ENCODE measurements at regions not wholly inside any gene's neighbourhood (a gene's known extent, or its start where the extent isn't known, plus 50 kb on each side); places are given as distances from the start of the nearest gene placed in this dataset.
"Not testable (repeated sequence)": the region's sequence is repeated elsewhere in the genome, so short reads cannot be mapped to it uniquely, and the experiment has no call there.

GRCh38 chr22:47355388-47355725, 592.9 kb downstream of the TBC1D22A start:
- H3K4me3 ChIP-seq: no peak overlapping the region
- no peaks in the 10 kb centered on the region for H3K36me3 ChIP-seq (ENCODE audit: low read depth)
- DNase-seq: no peak
- TF ChIP-seq EZH2 (IDR thresholded peaks at IDR 0.05; ENCODE audit: insufficient read depth, poor library complexity, severe bottlenecking) (no peak), EZH2phosphoT487 (IDR thresholded peaks at IDR 0.05; ENCODE audit: insufficient read depth, low read depth) (no peak)
- H3K27me3 ChIP-seq (replicated peaks; ENCODE audit: insufficient read depth): 0 out of 2 replicates have a peak, but pooled peaks cover 4% of the 10 kb centered on the region
- no peak overlapping the region for H2AFZ ChIP-seq
- 28 to 44% methylated on average over 4 of the region's 4 CpGs for WGBS, 2 experiments (ENCODE audit: low coverage in 1 of 2, low lambda C conversion rate in 2 of 2, missing lambda C conversion rate in 2 of 2)
- no peak overlapping the region for H3K4me2 ChIP-seq (ENCODE audit: unreplicated experiment)
- H3K9ac ChIP-seq: no peak overlapping the region
- in situ Hi-C loops (cut with MboI): no loop called here
- no peak overlapping the region for H3K27ac ChIP-seq
- H3K4me1 ChIP-seq (ENCODE audit: insufficient read depth): no peaks in the 10 kb centered on the region
- H3K9me3 ChIP-seq (ENCODE audit: low read depth): no peaks in the 10 kb centered on the region
- no peaks in the 10 kb centered on the region for H4K20me1 ChIP-seq (ENCODE audit: insufficient read depth)
- no peaks in the 10 kb centered on the region for H3K9me2 ChIP-seq (ENCODE audit: insufficient read depth)
- H3F3A ChIP-seq (ENCODE audit: insufficient read depth): no peaks in the 10 kb centered on the region
- H3K79me2 ChIP-seq (ENCODE audit: insufficient read depth): no peaks in the 10 kb centered on the region

- H3K79me2 ChIP-seq (ENCODE audit: insufficient read depth): no peaks in the 10 kb centered on the region
- no peaks in the 10 kb centered on the region for H3K4me1 ChIP-seq (ENCODE audit: insufficient read depth)
- H3K9me3 ChIP-seq (ENCODE audit: low read depth): no peaks in the 10 kb centered on the region
- 0 out of 2 replicates have a peak, but pooled peaks cover under 1% of the 10 kb centered on the region for H3K27me3 ChIP-seq (replicated peaks; ENCODE audit: insufficient read depth)
- H3K9ac ChIP-seq: no peak overlapping the region
- no peaks in the 10 kb centered on the region for H3F3A ChIP-seq (ENCODE audit: insufficient read depth)
- H3K4me3 ChIP-seq: no peak overlapping the region
- no peak for TF ChIP-seq EZH2 (IDR thresholded peaks at IDR 0.05; ENCODE audit: insufficient read depth, poor library complexity, severe bottlenecking)
- no peak for TF ChIP-seq EZH2phosphoT487 (IDR thresholded peaks at IDR 0.05; ENCODE audit: insufficient read depth, low read depth)
- no peak overlapping the region for H3K4me2 ChIP-seq (ENCODE audit: unreplicated experiment)
- in situ Hi-C loops (cut with MboI): no loop called here
- no peak overlapping the region for H3K27ac ChIP-seq
- H3K36me3 ChIP-seq (ENCODE audit: low read depth): no peaks in the 10 kb centered on the region
- H2AFZ ChIP-seq: no peak overlapping the region
- no peaks in the 10 kb centered on the region for H4K20me1 ChIP-seq (ENCODE audit: insufficient read depth)
- no peak for DNase-seq
- no peaks in the 10 kb centered on the region for H3K9me2 ChIP-seq (ENCODE audit: insufficient read depth)
- 39 to 47% methylated on average over 15 to 16 of the region's 16 CpGs for WGBS, 2 experiments (ENCODE audit: low coverage in 1 of 2, low lambda C conversion rate in 2 of 2, missing lambda C conversion rate in 2 of 2)
These were observed 592.4 kb downstream of the TBC1D22A start for GRCh38 chr22:47354668-47355387.

- DNase-seq: no peak
- 49 to 50% methylated on average over 18 of the region's 18 CpGs for WGBS, 2 experiments (ENCODE audit: low coverage in 1 of 2, low lambda C conversion rate in 2 of 2, missing lambda C conversion rate in 2 of 2)
- Histone ChIP-seq H3K9ac (no peak overlapping the region), H3F3A (ENCODE audit: insufficient read depth) (no peaks in the 10 kb centered on the region), H3K36me3 (ENCODE audit: low read depth) (no peaks in the 10 kb centered on the region), H2AFZ (no peak overlapping the region), H3K4me1 (ENCODE audit: insufficient read depth) (no peaks in the 10 kb centered on the region), H3K4me2 (ENCODE audit: unreplicated experiment) (no peak overlapping the region), H3K79me2 (ENCODE audit: insufficient read depth) (no peaks in the 10 kb centered on the region), H3K4me3 (no peak overlapping the region), H3K9me3 (ENCODE audit: low read depth) (no peaks in the 10 kb centered on the region), H4K20me1 (ENCODE audit: insufficient read depth) (no peaks in the 10 kb centered on the region), H3K9me2 (ENCODE audit: insufficient read depth) (no peaks in the 10 kb centered on the region), H3K27me3 (replicated peaks; ENCODE audit: insufficient read depth) (no peaks in the 10 kb centered on the region), H3K27ac (no peak overlapping the region)
- in situ Hi-C loops (cut with MboI): no loop called here
- TF ChIP-seq EZH2phosphoT487 (IDR thresholded peaks at IDR 0.05; ENCODE audit: insufficient read depth, low read depth): no peak
- no peak for TF ChIP-seq EZH2 (IDR thresholded peaks at IDR 0.05; ENCODE audit: insufficient read depth, poor library complexity, severe bottlenecking)
These were observed 590.7 kb downstream of the TBC1D22A start for GRCh38 chr22:47352920-47353700.

- Histone ChIP-seq H4K20me1 (ENCODE audit: insufficient read depth) (no peaks in the 10 kb centered on the region), H3K79me2 (ENCODE audit: insufficient read depth) (no peaks in the 10 kb centered on the region), H3K9me3 (ENCODE audit: low read depth) (no peaks in the 10 kb centered on the region), H3K9me2 (ENCODE audit: insufficient read depth) (no peaks in the 10 kb centered on the region), H2AFZ (no peak overlapping the region), H3F3A (ENCODE audit: insufficient read depth) (no peaks in the 10 kb centered on the region), H3K4me1 (ENCODE audit: insufficient read depth) (no peaks in the 10 kb centered on the region), H3K9ac (no peak overlapping the region), H3K27ac (no peak overlapping the region), H3K27me3 (replicated peaks; ENCODE audit: insufficient read depth) (no peaks in the 10 kb centered on the region), H3K36me3 (ENCODE audit: low read depth) (no peaks in the 10 kb centered on the region), H3K4me3 (no peak overlapping the region), H3K4me2 (ENCODE audit: unreplicated experiment) (no peak overlapping the region)
- DNase-seq: no peak
- WGBS, 2 experiments (ENCODE audit: low coverage in 1 of 2, low lambda C conversion rate in 2 of 2, missing lambda C conversion rate in 2 of 2): 48 to 55% methylated on average over 10 to 11 of the region's 11 CpGs
- TF ChIP-seq EZH2 (IDR thresholded peaks at IDR 0.05; ENCODE audit: insufficient read depth, poor library complexity, severe bottlenecking) (no peak), EZH2phosphoT487 (IDR thresholded peaks at IDR 0.05; ENCODE audit: insufficient read depth, low read depth) (no peak)
- in situ Hi-C loops (cut with MboI): no loop called here
These were observed 589.6 kb downstream of the TBC1D22A start for GRCh38 chr22:47351836-47352579.

- H3K9ac ChIP-seq; H3K4me1 ChIP-seq (ENCODE audit: insufficient read depth); H3K9me3 ChIP-seq (ENCODE audit: low read depth); H3K36me3 ChIP-seq (ENCODE audit: low read depth); H3K4me2 ChIP-seq (ENCODE audit: unreplicated experiment); H3K27me3 ChIP-seq (replicated peaks; ENCODE audit: insufficient read depth); H4K20me1 ChIP-seq (ENCODE audit: insufficient read depth); H3K79me2 ChIP-seq (ENCODE audit: insufficient read depth); H3F3A ChIP-seq (ENCODE audit: insufficient read depth); in situ Hi-C loops (cut with MboI); DNase-seq; H3K27ac ChIP-seq; H3K9me2 ChIP-seq (ENCODE audit: insufficient read depth); H3K4me3 ChIP-seq; H2AFZ ChIP-seq: not testable (repeated sequence)
- 64% methylated on average over 1 of the region's 1 CpG; no CpG with 5 or more reads in 1 of the 2 experiments for WGBS, 2 experiments (ENCODE audit: low coverage in 1 of 2, low lambda C conversion rate in 2 of 2, missing lambda C conversion rate in 2 of 2)
These were observed 583.8 kb downstream of the TBC1D22A start for GRCh38 chr22:47346287-47346686.
